OCI-LY1 (cell line): ENCODE measurements at regions not wholly inside any gene's neighbourhood (a gene's known extent, or its start where the extent isn't known, plus 50 kb on each side); places are given as distances from the start of the nearest gene placed in this dataset.

Source experiments
- H2AFZ ChIP-seq: fragments of 200-600 bp; sonication (generic), shearing (Covaris generic); 2 replicates; pipeline ENCODE4 v1.6.0; 2014; ENCODE audit warnings: antibody characterized with exemption, mild to moderate bottlenecking, low read length
- H3F3A ChIP-seq: fragments of 200-600 bp; sonication (generic), shearing (Covaris generic); 2 replicates; pipeline ENCODE4 v1.6.0; 2014; ENCODE audit warnings: mild to moderate bottlenecking, antibody characterized with exemption, low read length, moderate library complexity; ENCODE audit not compliant: insufficient read depth
- H3K27ac ChIP-seq: fragments of 200-600 bp; sonication (generic); 2 replicates; pipeline ENCODE4 v1.5.1; 2014; ENCODE audit warnings: low read length, mixed run types, mild to moderate bottlenecking, low read depth; ENCODE audit not compliant: poor library complexity, severe bottlenecking
- H3K27me3 ChIP-seq: fragments of 200-600 bp; sonication (generic); 2 replicates; pipeline ENCODE4 v1.6.0; 2014; ENCODE audit warnings: antibody characterized with exemption, mild to moderate bottlenecking, low read length, moderate library complexity; ENCODE audit not compliant: insufficient read depth
- H3K36me3 ChIP-seq: fragments of 200-600 bp; sonication (generic); 2 replicates; pipeline ENCODE4 v1.6.1; 2014; ENCODE audit warnings: mild to moderate bottlenecking, antibody characterized with exemption, low read length, moderate library complexity, mixed read lengths; ENCODE audit not compliant: insufficient read depth
- H3K4me1 ChIP-seq: fragments of 200-600 bp; sonication (generic); 2 replicates; pipeline ENCODE4 v1.5.1; 2014; ENCODE audit warnings: mild to moderate bottlenecking, low read length, moderate library complexity; ENCODE audit not compliant: insufficient read depth, severe bottlenecking
- H3K4me2 ChIP-seq: fragments of 200-600 bp; sonication (generic), shearing (Covaris generic); 2 replicates; pipeline ENCODE4 v1.6.1; 2014; ENCODE audit warnings: low read length
- H3K4me3 ChIP-seq: fragments of 200-600 bp; sonication (generic); 2 replicates; pipeline ENCODE4 v1.5.1; 2014; ENCODE audit warnings: low read length, low read depth, mild to moderate bottlenecking, mixed read lengths; ENCODE audit not compliant: poor library complexity, severe bottlenecking
- H3K79me2 ChIP-seq: fragments of 200-600 bp; shearing (Covaris generic); 2 replicates; pipeline ENCODE4 v1.6.1; 2016; ENCODE audit warnings: mixed run types, low read length, mixed read lengths; ENCODE audit not compliant: insufficient read depth
- H3K9ac ChIP-seq: fragments of 200-600 bp; sonication (generic), shearing (Covaris generic); 2 replicates; pipeline ENCODE4 v1.6.1; 2014; ENCODE audit warnings: mild to moderate bottlenecking, low read length, mixed read lengths
- H3K9me2 ChIP-seq: fragments of 200-600 bp; sonication (generic), shearing (Covaris generic); 2 replicates; pipeline ENCODE4 v1.6.1; 2014; ENCODE audit warnings: low read depth, mild to moderate bottlenecking, low read length, mixed read lengths
- H3K9me3 ChIP-seq: fragments of 200-600 bp; shearing (Covaris generic); 2 replicates; pipeline ENCODE4 v1.6.1; 2014; ENCODE audit warnings: low read length, mixed read lengths
- H4K20me1 ChIP-seq: fragments of 200-600 bp; sonication (generic), shearing (Covaris generic); 2 replicates; pipeline ENCODE4 v1.6.0; 2016; ENCODE audit warnings: mild to moderate bottlenecking, low read length; ENCODE audit not compliant: insufficient read depth
- CTCF ChIP-seq: fragments of 200-600 bp; sonication (generic), shearing (Covaris generic); IDR thresholded peaks from 2 replicates; pipeline ENCODE4 v1.5.1; 2017; ENCODE audit warnings: mild to moderate bottlenecking, antibody characterized with exemption, low read length, moderate library complexity, mixed read lengths
- EZH2 ChIP-seq: fragments of 200-600 bp; sonication (generic), shearing (Covaris generic); IDR thresholded peaks from 2 replicates; pipeline ENCODE4 v1.8.0; 2017; ENCODE audit warnings: borderline replicate concordance, mixed run types, mild to moderate bottlenecking, antibody characterized with exemption, low read length, moderate library complexity, mixed read lengths

- Histone ChIP-seq H3K27ac (no peak overlapping the region), H3K9ac (no peak overlapping the region), H3K36me3 (no peaks in the 10 kb centered on the region), H3K4me2 (no peak overlapping the region), H3K9me3 (no peaks in the 10 kb centered on the region), H3K79me2 (no peaks in the 10 kb centered on the region), H3K9me2 (no peaks in the 10 kb centered on the region), H4K20me1 (no peaks in the 10 kb centered on the region), H3K4me3 (no peak overlapping the region), H3F3A (no peaks in the 10 kb centered on the region), H3K27me3 (no peaks in the 10 kb centered on the region), H2AFZ (no peak overlapping the region), H3K4me1 (peaks cover 35% of the 10 kb centered on the region)
- TF ChIP-seq CTCF (no peak), EZH2 (no peak)
These were observed 80.7 kb upstream of the MAML3 start for GRCh38 chr4:140234697-140235060.

GRCh38 chr4:140233791-140234696 is 80.1 kb upstream of the MAML3 start:
- Histone ChIP-seq H3K4me3 (no peak overlapping the region), H3K36me3 (no peaks in the 10 kb centered on the region), H3F3A (no peaks in the 10 kb centered on the region), H2AFZ (no peak overlapping the region), H3K9me3 (no peaks in the 10 kb centered on the region), H4K20me1 (no peaks in the 10 kb centered on the region), H3K4me2 (no peak overlapping the region), H3K27me3 (no peaks in the 10 kb centered on the region), H3K4me1 (peaks cover 28% of the 10 kb centered on the region), H3K27ac (no peak overlapping the region), H3K79me2 (no peaks in the 10 kb centered on the region), H3K9me2 (no peaks in the 10 kb centered on the region), H3K9ac (no peak overlapping the region)
- TF ChIP-seq CTCF: no peak

- Histone ChIP-seq H3F3A (no peaks in the 10 kb centered on the region), H3K4me1 (peaks cover 4% of the 10 kb centered on the region), H2AFZ (no peak overlapping the region), H4K20me1 (no peaks in the 10 kb centered on the region), H3K4me2 (no peak overlapping the region), H3K4me3 (no peak overlapping the region), H3K9me3 (no peaks in the 10 kb centered on the region), H3K27me3 (no peaks in the 10 kb centered on the region), H3K36me3 (no peaks in the 10 kb centered on the region), H3K79me2 (no peaks in the 10 kb centered on the region), H3K9me2 (no peaks in the 10 kb centered on the region), H3K27ac (no peak overlapping the region), H3K9ac (no peak overlapping the region)
- TF ChIP-seq CTCF (no peak), EZH2 (no peak)
These were observed 75.9 kb upstream of the MAML3 start for GRCh38 chr4:140229881-140230280.
